ENCODE measurements at regions not wholly inside any gene's neighbourhood (a gene's known extent, or its start where the extent isn't known, plus 50 kb on each side); places are given as distances from the start of the nearest gene placed in this dataset.

- TF ChIP-seq SRF (IDR thresholded peaks at IDR 0.05; ENCODE audit: low read depth) (no peak), POLR2AphosphoS5 (IDR thresholded peaks at IDR 0.05; ENCODE audit: low read depth, low read length) (no peak), EZH2 (IDR thresholded peaks at IDR 0.05) (no peak), SIN3A (IDR thresholded peaks at IDR 0.05; ENCODE audit: low read depth) (no peak), ZBTB33 (IDR thresholded peaks at IDR 0.05; ENCODE audit: extremely low read depth, insufficient replicate concordance, low read length) (no peak), TCF7L2 (IDR thresholded peaks at IDR 0.05; ENCODE audit: borderline replicate concordance, extremely low read depth, insufficient read depth, insufficient read length) (no peak), SP1 (IDR thresholded peaks at IDR 0.05; ENCODE audit: low read depth) (no peak), CTCF (IDR thresholded peaks at IDR 0.05 in 2 of 3, conservative IDR thresholded peaks at IDR 0.05 in 1 of 3; ENCODE audit: borderline replicate concordance in 1 of 3, insufficient read depth in 1 of 3, low read depth in 2 of 3, low read length in 2 of 3) (no peak), POLR2A (IDR thresholded peaks at IDR 0.05; ENCODE audit: borderline replicate concordance, extremely low read depth, insufficient read depth, insufficient read length) (no peak)
- TF ChIP-seq, protein P1, sequence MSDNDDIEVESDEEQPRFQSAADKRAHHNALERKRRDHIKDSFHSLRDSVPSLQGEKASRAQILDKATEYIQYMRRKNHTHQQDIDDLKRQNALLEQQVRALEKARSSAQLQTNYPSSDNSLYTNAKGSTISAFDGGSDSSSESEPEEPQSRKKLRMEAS (IDR thresholded peaks at IDR 0.05): no peak
- TF ChIP-seq, protein P2, sequence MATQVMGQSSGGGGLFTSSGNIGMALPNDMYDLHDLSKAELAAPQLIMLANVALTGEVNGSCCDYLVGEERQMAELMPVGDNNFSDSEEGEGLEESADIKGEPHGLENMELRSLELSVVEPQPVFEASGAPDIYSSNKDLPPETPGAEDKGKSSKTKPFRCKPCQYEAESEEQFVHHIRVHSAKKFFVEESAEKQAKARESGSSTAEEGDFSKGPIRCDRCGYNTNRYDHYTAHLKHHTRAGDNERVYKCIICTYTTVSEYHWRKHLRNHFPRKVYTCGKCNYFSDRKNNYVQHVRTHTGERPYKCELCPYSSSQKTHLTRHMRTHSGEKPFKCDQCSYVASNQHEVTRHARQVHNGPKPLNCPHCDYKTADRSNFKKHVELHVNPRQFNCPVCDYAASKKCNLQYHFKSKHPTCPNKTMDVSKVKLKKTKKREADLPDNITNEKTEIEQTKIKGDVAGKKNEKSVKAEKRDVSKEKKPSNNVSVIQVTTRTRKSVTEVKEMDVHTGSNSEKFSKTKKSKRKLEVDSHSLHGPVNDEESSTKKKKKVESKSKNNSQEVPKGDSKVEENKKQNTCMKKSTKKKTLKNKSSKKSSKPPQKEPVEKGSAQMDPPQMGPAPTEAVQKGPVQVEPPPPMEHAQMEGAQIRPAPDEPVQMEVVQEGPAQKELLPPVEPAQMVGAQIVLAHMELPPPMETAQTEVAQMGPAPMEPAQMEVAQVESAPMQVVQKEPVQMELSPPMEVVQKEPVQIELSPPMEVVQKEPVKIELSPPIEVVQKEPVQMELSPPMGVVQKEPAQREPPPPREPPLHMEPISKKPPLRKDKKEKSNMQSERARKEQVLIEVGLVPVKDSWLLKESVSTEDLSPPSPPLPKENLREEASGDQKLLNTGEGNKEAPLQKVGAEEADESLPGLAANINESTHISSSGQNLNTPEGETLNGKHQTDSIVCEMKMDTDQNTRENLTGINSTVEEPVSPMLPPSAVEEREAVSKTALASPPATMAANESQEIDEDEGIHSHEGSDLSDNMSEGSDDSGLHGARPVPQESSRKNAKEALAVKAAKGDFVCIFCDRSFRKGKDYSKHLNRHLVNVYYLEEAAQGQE (IDR thresholded peaks at IDR 0.05; ENCODE audit: low read depth): no peak
These were observed 88.3 kb downstream of the NCOR2 start for GRCh38 chr12:124478985-124479645.
